ENCODE measurements at regions not wholly inside any gene's neighbourhood (a gene's known extent, or its start where the extent isn't known, plus 50 kb on each side); places are given as distances from the start of the nearest gene placed in this dataset.

DNA sequence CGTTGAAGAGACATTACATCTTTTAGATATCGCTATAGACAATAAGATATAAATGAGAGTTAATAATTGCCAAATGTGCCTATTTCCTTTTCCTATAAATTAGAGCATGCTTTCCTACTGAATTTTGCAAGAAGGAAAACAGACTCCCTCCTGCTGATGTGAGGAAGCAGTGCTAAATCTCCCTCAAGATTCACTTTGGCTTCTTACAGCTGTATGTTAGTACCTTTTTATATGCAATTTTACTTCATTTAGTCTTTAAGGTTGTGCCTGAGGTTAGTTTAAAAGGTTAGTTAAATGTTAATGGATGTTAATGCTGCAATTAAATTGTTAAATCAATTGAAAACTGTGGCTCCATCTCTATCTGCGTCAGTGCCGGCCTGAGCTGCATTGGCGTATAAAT lies 728.8 kb downstream of the NR2F2 start:
- H3K27me3 ChIP-seq (ENCODE audit: control insufficient read depth in 3 of 3, insufficient read depth in 3 of 3, low read length in 2 of 3), result no peaks in the 10 kb centered on the region
- ATAC-seq (ENCODE audit: insufficient read depth, low FRiP score), result no peak
- H3K4me1 ChIP-seq (ENCODE audit: control insufficient read depth in 5 of 5, insufficient read depth in 5 of 5, low read length in 5 of 5), result no peaks in the 10 kb centered on the region
- DNase-seq, result no peak
- WGBS, 2 donors, result 78 to 86% methylated on average over 5 of the region's 5 CpGs
- no peaks in the 10 kb centered on the region for H3K36me3 ChIP-seq (ENCODE audit: control insufficient read depth in 4 of 4, insufficient read depth in 4 of 4, low read length in 4 of 4)
- no peak overlapping the region for H3K4me3 ChIP-seq
- TF ChIP-seq, protein P1, sequence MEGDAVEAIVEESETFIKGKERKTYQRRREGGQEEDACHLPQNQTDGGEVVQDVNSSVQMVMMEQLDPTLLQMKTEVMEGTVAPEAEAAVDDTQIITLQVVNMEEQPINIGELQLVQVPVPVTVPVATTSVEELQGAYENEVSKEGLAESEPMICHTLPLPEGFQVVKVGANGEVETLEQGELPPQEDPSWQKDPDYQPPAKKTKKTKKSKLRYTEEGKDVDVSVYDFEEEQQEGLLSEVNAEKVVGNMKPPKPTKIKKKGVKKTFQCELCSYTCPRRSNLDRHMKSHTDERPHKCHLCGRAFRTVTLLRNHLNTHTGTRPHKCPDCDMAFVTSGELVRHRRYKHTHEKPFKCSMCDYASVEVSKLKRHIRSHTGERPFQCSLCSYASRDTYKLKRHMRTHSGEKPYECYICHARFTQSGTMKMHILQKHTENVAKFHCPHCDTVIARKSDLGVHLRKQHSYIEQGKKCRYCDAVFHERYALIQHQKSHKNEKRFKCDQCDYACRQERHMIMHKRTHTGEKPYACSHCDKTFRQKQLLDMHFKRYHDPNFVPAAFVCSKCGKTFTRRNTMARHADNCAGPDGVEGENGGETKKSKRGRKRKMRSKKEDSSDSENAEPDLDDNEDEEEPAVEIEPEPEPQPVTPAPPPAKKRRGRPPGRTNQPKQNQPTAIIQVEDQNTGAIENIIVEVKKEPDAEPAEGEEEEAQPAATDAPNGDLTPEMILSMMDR (IDR thresholded peaks at IDR 0.05; ENCODE audit: control extremely low read depth, extremely low read depth), result no peak
- no peak overlapping the region for H3K27ac ChIP-seq (ENCODE audit: low read depth in 1 of 2, low read length in 1 of 2)
- no peaks in the 10 kb centered on the region for H3K9me3 ChIP-seq (ENCODE audit: control insufficient read depth in 4 of 4, insufficient read depth in 3 of 4, low read length in 3 of 4)
- no peak overlapping the region for H3K9ac ChIP-seq (ENCODE audit: insufficient read depth in 1 of 2, low read length in 2 of 2)

DNA sequence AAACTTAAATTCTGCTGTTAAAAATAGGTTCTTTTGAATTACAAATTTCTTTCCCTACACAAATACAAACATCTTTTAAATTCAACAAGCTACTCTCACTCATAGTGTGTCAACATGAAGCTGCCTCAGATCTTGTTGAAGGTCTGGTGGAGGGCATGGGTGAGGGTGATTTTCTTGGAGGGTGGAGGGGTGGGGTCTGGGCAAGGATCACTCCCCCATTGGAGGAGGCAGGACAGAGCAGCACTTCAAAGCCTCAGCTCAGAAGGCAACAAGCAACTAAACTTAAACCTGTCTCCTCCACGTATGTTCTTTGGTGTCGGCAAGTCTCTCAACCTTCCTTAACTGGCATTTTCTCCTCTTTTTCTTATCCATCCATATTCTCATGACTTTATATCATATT lies 730.9 kb downstream of the NR2F2 start:
- TF ChIP-seq, protein P1 (IDR thresholded peaks at IDR 0.05; ENCODE audit: control extremely low read depth, extremely low read depth), result no peak
- 41 to 45% methylated on average over 2 of the region's 2 CpGs for WGBS, 2 donors
- H3K4me1 ChIP-seq (ENCODE audit: control insufficient read depth in 5 of 5, insufficient read depth in 5 of 5, low read length in 5 of 5), result no peaks in the 10 kb centered on the region
- ATAC-seq (ENCODE audit: insufficient read depth, low FRiP score), result no peak
- no peaks in the 10 kb centered on the region for H3K27me3 ChIP-seq (ENCODE audit: control insufficient read depth in 3 of 3, insufficient read depth in 3 of 3, low read length in 2 of 3)
- H3K27ac ChIP-seq (ENCODE audit: low read depth in 1 of 2, low read length in 1 of 2), result no peak overlapping the region
- H3K9ac ChIP-seq (ENCODE audit: insufficient read depth in 1 of 2, low read length in 2 of 2), result no peak overlapping the region
- no peak overlapping the region for H3K4me3 ChIP-seq
- H3K36me3 ChIP-seq (ENCODE audit: control insufficient read depth in 4 of 4, insufficient read depth in 4 of 4, low read length in 4 of 4), result no peaks in the 10 kb centered on the region
- H3K9me3 ChIP-seq (ENCODE audit: control insufficient read depth in 4 of 4, insufficient read depth in 3 of 4, low read length in 3 of 4), result no peaks in the 10 kb centered on the region
- DNase-seq, result no peak

DNA sequence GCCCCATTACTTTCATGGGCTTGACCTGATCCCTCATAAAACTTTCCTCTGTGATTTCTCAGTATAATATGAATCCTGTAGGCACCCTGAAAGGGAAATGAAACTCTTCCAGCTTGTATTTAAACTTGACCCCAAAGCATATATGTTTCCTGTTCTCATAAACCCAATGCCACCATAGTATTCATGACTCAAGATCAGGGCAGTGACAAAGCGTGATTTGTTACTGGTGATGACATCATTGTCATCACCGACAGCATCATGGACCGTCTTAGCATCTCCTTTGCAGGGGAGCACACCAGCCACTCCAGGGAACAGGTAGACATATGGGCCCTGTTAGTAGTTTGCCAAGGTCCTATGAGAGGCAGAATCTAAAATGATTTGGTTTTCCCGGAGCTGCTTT lies 741.2 kb downstream of the NR2F2 start:
- TF ChIP-seq, protein P1 (IDR thresholded peaks at IDR 0.05; ENCODE audit: control extremely low read depth, extremely low read depth), result no peak
- Histone ChIP-seq H3K9ac (ENCODE audit: insufficient read depth in 1 of 2, low read length in 2 of 2) (no peak overlapping the region), H3K4me3 (no peak overlapping the region), H3K4me1 (ENCODE audit: control insufficient read depth in 5 of 5, insufficient read depth in 5 of 5, low read length in 5 of 5) (peaks cover 0 to 12% (median 0%) of the 10 kb centered on the region in 5 donors), H3K27me3 (ENCODE audit: control insufficient read depth in 3 of 3, insufficient read depth in 3 of 3, low read length in 2 of 3) (no peaks in the 10 kb centered on the region), H3K36me3 (ENCODE audit: control insufficient read depth in 4 of 4, insufficient read depth in 4 of 4, low read length in 4 of 4) (no peaks in the 10 kb centered on the region), H3K9me3 (ENCODE audit: control insufficient read depth in 4 of 4, insufficient read depth in 3 of 4, low read length in 3 of 4) (peaks cover 0 to 3% (median under 1%) of the 10 kb centered on the region in 4 donors), H3K27ac (ENCODE audit: low read depth in 1 of 2, low read length in 1 of 2) (no peak overlapping the region)
- ATAC-seq (ENCODE audit: insufficient read depth, low FRiP score) (no peak), DNase-seq (no peak)
- WGBS, 2 donors, result 88 to 91% methylated on average over 4 of the region's 4 CpGs

DNA sequence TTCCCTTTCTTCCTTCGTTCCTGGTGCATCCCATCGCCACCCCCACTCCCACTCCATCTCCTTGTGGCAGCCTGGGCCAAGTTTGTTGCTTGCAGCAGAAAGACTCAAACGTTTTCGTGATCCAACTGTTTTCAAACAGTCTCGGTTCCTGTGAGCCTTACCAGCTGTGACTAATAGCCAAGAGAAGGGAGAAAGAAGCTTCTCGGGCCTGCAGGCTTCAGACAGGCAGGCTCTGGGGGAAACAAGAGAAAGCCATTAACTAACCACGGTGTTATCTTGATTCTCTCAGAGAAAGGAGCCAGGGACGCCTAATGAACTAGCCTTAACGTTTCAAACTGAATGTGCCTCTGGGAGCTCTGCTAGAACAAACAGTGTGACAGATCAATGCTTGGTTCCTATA lies 742.0 kb downstream of the NR2F2 start:
- no peak overlapping the region for H3K4me3 ChIP-seq
- no peaks in the 10 kb centered on the region for H3K27me3 ChIP-seq (ENCODE audit: control insufficient read depth in 3 of 3, insufficient read depth in 3 of 3, low read length in 2 of 3)
- ATAC-seq (ENCODE audit: insufficient read depth, low FRiP score), result no peak
- no peak overlapping the region for H3K27ac ChIP-seq (ENCODE audit: low read depth in 1 of 2, low read length in 1 of 2)
- peak; percentile 34 to 87 (median 74) for DNase-seq
- no peaks in the 10 kb centered on the region for H3K36me3 ChIP-seq (ENCODE audit: control insufficient read depth in 4 of 4, insufficient read depth in 4 of 4, low read length in 4 of 4)
- H3K9me3 ChIP-seq (ENCODE audit: control insufficient read depth in 4 of 4, insufficient read depth in 3 of 4, low read length in 3 of 4), result peaks cover 0 to 3% (median under 1%) of the 10 kb centered on the region in 4 donors
- TF ChIP-seq, protein P1 (IDR thresholded peaks at IDR 0.05; ENCODE audit: control extremely low read depth, extremely low read depth), result no peak
- H3K9ac ChIP-seq (ENCODE audit: insufficient read depth in 1 of 2, low read length in 2 of 2), result no peak overlapping the region
- H3K4me1 ChIP-seq (ENCODE audit: control insufficient read depth in 5 of 5, insufficient read depth in 5 of 5, low read length in 5 of 5), result peaks cover 0 to 14% (median 0%) of the 10 kb centered on the region in 5 donors
- WGBS, 2 donors, result 33 to 36% methylated on average over 9 of the region's 9 CpGs

Data from lung (tissue), 11 donors.